ENCODE measurements at regions not wholly inside any gene's neighbourhood (a gene's known extent, or its start where the extent isn't known, plus 50 kb on each side); places are given as distances from the start of the nearest gene placed in this dataset.
A peak's percentile ranks its signal among the peaks of the same experiment; 100 is the strongest.

- DNase-seq: no peak
Measured at GRCh38 chr14:100638211-100638855, 51.1 kb upstream of the BEGAIN start.

- no peak for DNase-seq
Measured at GRCh38 chr14:100639280-100639679, 52.1 kb upstream of the BEGAIN start.

- peak; percentile 52 for DNase-seq
Measured at GRCh38 chr14:100640471-100641273, 53.5 kb upstream of the BEGAIN start.

- no peak for DNase-seq
Measured at GRCh38 chr14:100641274-100641860, 54.1 kb upstream of the BEGAIN start.

- no peak for DNase-seq
Measured at GRCh38 chr14:100643426-100643825, 56.2 kb upstream of the BEGAIN start.

- no peak for DNase-seq
Measured at GRCh38 chr14:100644383-100644782, 57.2 kb upstream of the BEGAIN start.

GRCh38 chr14:100644784-100645183, 57.6 kb upstream of the BEGAIN start:
- DNase-seq: no peak

GRCh38 chr14:100645196-100645981, 58.2 kb upstream of the BEGAIN start:
- peak; percentile 71 for DNase-seq

- DNase-seq: no peak
Measured at GRCh38 chr14:100645982-100646314, 58.7 kb upstream of the BEGAIN start.

- DNase-seq: no peak
Measured at GRCh38 chr14:100648474-100649172, 61.4 kb upstream of the BEGAIN start.

- DNase-seq: no peak
Measured at GRCh38 chr14:100649173-100649519, 61.9 kb upstream of the BEGAIN start.

- DNase-seq: no peak
Measured at GRCh38 chr14:100651999-100652508, 64.8 kb upstream of the BEGAIN start.

GRCh38 chr14:100652744-100653143, 65.5 kb upstream of the BEGAIN start:
- DNase-seq: no peak

GRCh38 chr14:100653409-100653808, 66.2 kb upstream of the BEGAIN start:
- DNase-seq: no peak

- no peak for DNase-seq
Measured at GRCh38 chr14:100654025-100654813, 67.0 kb upstream of the BEGAIN start.

GRCh38 chr14:100654814-100655740, 67.9 kb upstream of the BEGAIN start:
- peak; percentile 34 for DNase-seq

- no peak for DNase-seq
Measured at GRCh38 chr14:100655741-100656085, 68.5 kb upstream of the BEGAIN start.

GRCh38 chr14:100656996-100657395, 69.7 kb upstream of the DLK1 start:
- DNase-seq: no peak

- no peak for DNase-seq
Measured at GRCh38 chr14:100657780-100658179, 68.9 kb upstream of the DLK1 start.

GRCh38 chr14:100658181-100658886, 68.4 kb upstream of the DLK1 start:
- DNase-seq: no peak

Data from activated CD4-positive, alpha-beta T cell treated with anti-CD3 and anti-CD28 coated beads for 1 hour (primary cell).